ENCODE measurements at regions not wholly inside any gene's neighbourhood (a gene's known extent, or its start where the extent isn't known, plus 50 kb on each side); places are given as distances from the start of the nearest gene placed in this dataset.
A peak's percentile ranks its signal among the peaks of the same experiment; 100 is the strongest.

DNA sequence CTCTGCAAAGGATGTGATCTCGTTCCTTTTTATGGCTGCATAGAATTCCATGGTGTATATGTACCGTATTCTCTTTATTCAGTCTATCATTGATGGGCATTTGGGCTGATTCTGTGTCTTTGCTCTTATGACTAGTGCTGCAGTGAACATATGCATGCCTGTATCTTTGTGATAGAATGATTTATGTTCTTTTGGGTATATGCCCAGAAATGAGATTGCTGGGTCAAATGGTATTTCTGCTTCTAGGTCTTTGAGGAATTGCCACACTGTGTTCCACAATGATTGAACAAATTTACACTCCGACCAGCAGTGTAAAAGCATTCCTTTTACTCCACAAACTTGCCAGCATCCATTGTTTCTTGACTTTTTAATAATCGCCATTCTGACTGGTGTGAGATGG lies 60.2 kb upstream of the ADORA2B start:
- FAIRE-seq = peak; percentile 15

DNA sequence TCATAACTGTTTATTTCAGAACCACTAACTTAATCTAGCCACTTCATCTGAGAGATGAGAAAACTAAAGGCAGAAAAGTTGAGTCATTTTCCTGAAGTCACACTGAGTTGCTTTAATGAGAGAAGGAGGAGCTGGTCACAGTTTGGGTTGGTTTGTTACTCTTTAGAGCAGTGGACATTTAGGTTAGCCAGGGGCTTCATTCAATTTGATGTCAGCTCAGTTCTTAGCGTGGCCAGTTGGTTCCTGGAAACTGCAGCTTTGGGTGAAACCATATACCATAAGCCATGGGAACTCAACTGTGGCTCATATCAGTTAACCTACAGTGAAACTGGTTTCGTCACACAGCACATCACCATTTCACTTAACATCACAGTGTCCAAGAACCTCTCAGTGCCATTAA lies 59.2 kb upstream of the ADORA2B start:
- intact Hi-C loops (cut with micrococcal nuclease; ENCODE audit: unreplicated experiment) (no loop called here), in situ Hi-C loops (cut with HindIII; ENCODE audit: extremely low pct_ligation_motif_present, low pct_unique_long_range_greater_than_20kb) (no loop called here)
- no peak for ATAC-seq
- no peaks in the 10 kb centered on the region for H3K36me3 ChIP-seq (replicated peaks in 1 of 2; ENCODE audit: control insufficient read depth in 1 of 2, insufficient read depth in 2 of 2, low read length in 2 of 2)
- WGBS (ENCODE audit: low lambda C conversion rate) = no CpG with 5 or more reads among the region's 2 CpGs
- H2AFZ ChIP-seq (ENCODE audit: low read length) = no peak overlapping the region
- no peak for DNase-seq (ENCODE audit: low spot score)
- TF ChIP-seq ASH2L (IDR thresholded peaks at IDR 0.05; ENCODE audit: insufficient read length, low read depth, low read length) = no peak
- TF ChIP-seq, protein P1, sequence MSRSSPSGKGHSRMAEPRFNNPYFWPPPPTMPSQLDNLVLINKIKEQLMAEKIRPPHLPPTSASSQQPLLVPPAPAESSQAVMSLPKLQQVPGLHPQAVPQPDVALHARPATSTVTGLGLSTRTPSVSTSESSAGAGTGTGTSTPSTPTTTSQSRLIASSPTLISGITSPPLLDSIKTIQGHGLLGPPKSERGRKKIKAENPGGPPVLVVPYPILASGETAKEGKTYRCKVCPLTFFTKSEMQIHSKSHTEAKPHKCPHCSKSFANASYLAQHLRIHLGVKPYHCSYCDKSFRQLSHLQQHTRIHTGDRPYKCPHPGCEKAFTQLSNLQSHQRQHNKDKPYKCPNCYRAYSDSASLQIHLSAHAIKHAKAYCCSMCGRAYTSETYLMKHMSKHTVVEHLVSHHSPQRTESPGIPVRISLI (CRISPR knock-in tag; IDR thresholded peaks at IDR 0.05; ENCODE audit: borderline replicate concordance) = no peak
- TF ChIP-seq ZMAT3 (CRISPR knock-in tag; conservative IDR thresholded peaks at IDR 0.05) = no peak
- no peak for TF ChIP-seq PPARG (CRISPR knock-in tag; conservative IDR thresholded peaks at IDR 0.05)
- TF ChIP-seq ZNF550 (CRISPR knock-in tag; IDR thresholded peaks at IDR 0.05; ENCODE audit: borderline replicate concordance) = no peak
- no peak overlapping the region for H3K27ac ChIP-seq (ENCODE audit: extremely low read length, insufficient read depth, low read length)
- BruUV-seq (replicated peaks) = no TSS peak
- H4K20me1 ChIP-seq (ENCODE audit: insufficient read depth, low read length) = no peaks in the 10 kb centered on the region
- H3K4me1 ChIP-seq (ENCODE audit: insufficient read depth, low read length) = peaks cover 11% of the 10 kb centered on the region
- ChIA-PET POLR2A (no interaction called here), CTCF (ENCODE audit: low intra/inter-chr PET ratio, low total read pairs) (no interaction called here)
- no peak overlapping the region for H3K9ac ChIP-seq (ENCODE audit: insufficient read depth, low read depth, low read length)
- no peak overlapping the region for H3K4me2 ChIP-seq (ENCODE audit: low read depth, low read length)
- H3K9me3 ChIP-seq (ENCODE audit: low read length) = no peaks in the 10 kb centered on the region
- no peaks in the 10 kb centered on the region for H3K27me3 ChIP-seq (ENCODE audit: control insufficient read depth in 1 of 2, insufficient read depth in 2 of 2, low read length in 2 of 2)
- H3K79me2 ChIP-seq (ENCODE audit: insufficient read depth, low read length) = no peaks in the 10 kb centered on the region
- H3K4me3 ChIP-seq (replicated peaks in 1 of 3; ENCODE audit: insufficient read depth in 1 of 3, low read depth in 2 of 3, low read length in 3 of 3) = no peak overlapping the region
- FAIRE-seq = no peak

More for the DNA sequence above, 60.2 kb upstream of the ADORA2B start:
- Histone ChIP-seq H3K4me1 (ENCODE audit: insufficient read depth, low read length) (peaks cover 11% of the 10 kb centered on the region), H3K9me3 (ENCODE audit: low read length) (no peaks in the 10 kb centered on the region), H3K27ac (ENCODE audit: extremely low read length, insufficient read depth, low read length) (no peak overlapping the region), H3K36me3 (replicated peaks in 1 of 2; ENCODE audit: control insufficient read depth in 1 of 2, insufficient read depth in 2 of 2, low read length in 2 of 2) (no peaks in the 10 kb centered on the region), H4K20me1 (ENCODE audit: insufficient read depth, low read length) (no peaks in the 10 kb centered on the region), H3K4me2 (ENCODE audit: low read depth, low read length) (no peak overlapping the region), H3K4me3 (replicated peaks in 1 of 3; ENCODE audit: insufficient read depth in 1 of 3, low read depth in 2 of 3, low read length in 3 of 3) (no peak overlapping the region), H3K9ac (ENCODE audit: insufficient read depth, low read depth, low read length) (no peak overlapping the region), H2AFZ (ENCODE audit: low read length) (no peak overlapping the region), H3K79me2 (ENCODE audit: insufficient read depth, low read length) (no peaks in the 10 kb centered on the region), H3K27me3 (ENCODE audit: control insufficient read depth in 1 of 2, insufficient read depth in 2 of 2, low read length in 2 of 2) (no peaks in the 10 kb centered on the region)
- DNase-seq (ENCODE audit: low spot score) (no peak), ATAC-seq (no peak)
- intact Hi-C loops (cut with micrococcal nuclease; ENCODE audit: unreplicated experiment) = no loop called here
- ChIA-PET CTCF (ENCODE audit: low intra/inter-chr PET ratio, low total read pairs) (no interaction called here), POLR2A (no interaction called here)
- 44% methylated on average over 4 of the region's 4 CpGs for WGBS (ENCODE audit: low lambda C conversion rate)
- BruUV-seq (replicated peaks) = no TSS peak
- in situ Hi-C loops (cut with HindIII; ENCODE audit: extremely low pct_ligation_motif_present, low pct_unique_long_range_greater_than_20kb) = no loop called here
- TF ChIP-seq, protein P2, sequence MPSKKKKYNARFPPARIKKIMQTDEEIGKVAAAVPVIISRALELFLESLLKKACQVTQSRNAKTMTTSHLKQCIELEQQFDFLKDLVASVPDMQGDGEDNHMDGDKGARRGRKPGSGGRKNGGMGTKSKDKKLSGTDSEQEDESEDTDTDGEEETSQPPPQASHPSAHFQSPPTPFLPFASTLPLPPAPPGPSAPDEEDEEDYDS (CRISPR knock-in tag; IDR thresholded peaks at IDR 0.05) = no peak
- TF ChIP-seq ZNF446 (CRISPR knock-in tag; IDR thresholded peaks at IDR 0.05) (no peak), TCF7L2 (IDR thresholded peaks at IDR 0.05; ENCODE audit: low read depth, low read length) (no peak), ZNF30 (CRISPR knock-in tag; IDR thresholded peaks at IDR 0.05) (no peak), ZNF546 (CRISPR knock-in tag; conservative IDR thresholded peaks at IDR 0.05) (no peak), ZNF326 (CRISPR knock-in tag; IDR thresholded peaks at IDR 0.05; ENCODE audit: borderline replicate concordance) (no peak), ZNF737 (CRISPR knock-in tag; IDR thresholded peaks at IDR 0.05; ENCODE audit: borderline replicate concordance) (no peak)
